HUDEP-2 (cell line): ENCODE measurements at regions not wholly inside any gene's neighbourhood (a gene's known extent, or its start where the extent isn't known, plus 50 kb on each side); places are given as distances from the start of the nearest gene placed in this dataset.
"Not testable (repeated sequence)": the region's sequence is repeated elsewhere in the genome, so short reads cannot be mapped to it uniquely, and the experiment has no call there.

ENCODE experiments used
- DNase-seq, 76 experiments: peaks; one replicate each; lab custom pipeline; 2025; ENCODE audit not compliant: unreplicated experiment in 76 of 76; lab: John Stamatoyannopoulos, UW

- DNase-seq, result no peak
Observed at GRCh38 chr10:33071857-33072256, 113.8 kb upstream of the ITGB1 start.

GRCh38 chr10:33070101-33070500 lies 112.1 kb upstream of the ITGB1 start:
- DNase-seq, result no peak

DNA sequence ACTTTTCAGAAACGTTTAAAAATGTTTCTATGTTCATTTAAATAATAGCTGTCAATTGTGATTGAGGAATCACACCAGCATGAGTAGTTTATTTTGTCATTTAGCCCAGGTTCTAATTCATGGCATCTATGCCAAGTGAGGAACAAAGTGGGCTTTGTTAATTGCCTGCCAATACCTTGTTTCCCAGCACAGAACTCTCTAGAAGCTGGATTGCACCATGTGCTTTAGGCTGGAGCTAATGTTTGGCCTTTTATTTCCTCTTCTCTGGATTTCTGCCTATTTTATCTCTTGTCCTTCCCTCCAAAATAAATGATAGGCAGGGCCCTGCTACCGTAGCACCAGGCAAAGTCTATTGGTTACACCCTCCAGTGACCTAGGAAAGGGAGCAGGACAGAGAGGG lies 109.9 kb upstream of the ITGB1 start:
- no peak for DNase-seq

DNA sequence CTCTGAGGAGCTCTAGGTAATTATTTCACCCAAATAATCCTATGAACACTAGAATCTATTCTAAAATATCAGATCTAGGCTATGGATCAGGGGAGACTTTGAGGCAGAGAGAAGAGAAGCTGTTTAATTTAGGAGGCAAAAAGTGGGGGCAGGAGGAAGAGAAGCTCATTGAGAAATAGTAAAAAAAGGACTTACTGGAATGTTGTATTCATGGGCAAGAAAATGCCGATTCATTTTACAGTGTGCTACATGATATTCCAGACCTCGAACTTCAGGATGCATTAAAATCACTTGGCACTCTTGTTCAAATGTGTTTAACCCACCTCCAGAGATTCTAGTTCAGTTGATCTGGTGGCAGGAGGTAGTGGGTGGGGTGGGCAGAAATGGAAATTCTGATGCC lies 109.5 kb upstream of the ITGB1 start:
- no peak for DNase-seq

GRCh38 chr10:33066558-33067236 lies 108.7 kb upstream of the ITGB1 start:
- DNase-seq, result no peak

DNA sequence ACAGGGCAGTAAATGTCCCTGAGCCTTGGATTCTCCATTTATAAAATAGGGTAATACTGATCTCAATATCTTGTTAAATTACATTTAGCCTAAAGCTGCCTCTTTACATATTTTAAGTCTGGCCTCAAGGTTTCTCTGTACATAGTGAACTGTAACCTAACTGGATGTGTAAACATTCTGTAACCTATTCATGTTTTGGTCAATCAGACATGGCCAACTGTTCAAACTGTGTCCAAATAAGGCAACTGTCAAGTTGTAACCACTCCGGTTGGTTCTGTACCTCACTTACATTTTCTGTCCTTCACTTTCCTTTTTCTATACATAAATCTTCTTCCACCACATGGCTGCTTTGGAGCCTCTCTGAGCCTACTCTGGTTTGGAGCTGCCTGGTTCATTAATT lies 107.1 kb upstream of the ITGB1 start:
- no peak for DNase-seq

- DNase-seq, result no peak
Observed at GRCh38 chr10:33064706-33065105, 106.7 kb upstream of the ITGB1 start.

DNA sequence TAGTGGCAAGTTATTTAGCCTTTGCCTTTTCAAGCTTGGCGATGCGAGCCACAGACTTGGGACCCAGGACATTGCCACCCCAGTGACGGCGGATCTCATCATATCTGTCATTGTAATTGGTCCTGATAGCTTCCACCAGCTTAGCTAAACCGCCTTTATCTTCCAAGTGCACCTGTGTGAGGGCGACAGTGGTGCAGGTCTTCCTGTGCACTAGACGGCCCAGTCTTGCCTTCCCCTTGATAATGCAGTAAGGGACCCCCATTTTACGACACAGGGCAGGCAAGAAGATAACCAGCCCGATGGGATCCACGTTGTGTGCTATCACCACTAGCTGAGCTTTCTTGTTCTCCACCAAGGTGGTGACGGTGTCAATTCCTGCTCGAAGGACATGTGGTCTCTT lies 99.6 kb upstream of the ITGB1 start:
- peak in 8 of 76 experiments; percentile 1 to 20 (median 9) for DNase-seq

- no peak for DNase-seq
Observed at GRCh38 chr10:33056828-33057596, 99.0 kb upstream of the ITGB1 start.

DNA sequence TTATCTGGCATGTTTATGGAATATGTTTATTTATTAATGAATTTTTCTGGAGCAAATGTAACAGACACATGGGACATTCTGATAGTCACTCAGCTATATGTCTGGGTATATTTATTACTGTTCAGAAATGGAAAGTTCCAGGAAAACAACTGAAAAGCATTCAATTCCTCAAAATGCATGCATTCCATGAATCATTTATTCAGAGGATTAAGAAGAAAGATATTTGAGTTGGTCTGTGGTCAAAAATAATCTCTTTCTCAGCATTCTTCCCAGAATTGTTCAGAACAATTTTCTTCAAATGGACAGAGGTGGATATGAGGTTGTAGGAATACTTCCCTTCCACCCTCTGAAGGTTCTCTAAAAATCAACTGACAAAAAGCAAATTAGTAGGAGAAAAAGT lies 97.6 kb upstream of the ITGB1 start:
- no peak for DNase-seq

GRCh38 chr10:33052915-33053810 lies 95.1 kb upstream of the ITGB1 start:
- DNase-seq, result no peak

DNA sequence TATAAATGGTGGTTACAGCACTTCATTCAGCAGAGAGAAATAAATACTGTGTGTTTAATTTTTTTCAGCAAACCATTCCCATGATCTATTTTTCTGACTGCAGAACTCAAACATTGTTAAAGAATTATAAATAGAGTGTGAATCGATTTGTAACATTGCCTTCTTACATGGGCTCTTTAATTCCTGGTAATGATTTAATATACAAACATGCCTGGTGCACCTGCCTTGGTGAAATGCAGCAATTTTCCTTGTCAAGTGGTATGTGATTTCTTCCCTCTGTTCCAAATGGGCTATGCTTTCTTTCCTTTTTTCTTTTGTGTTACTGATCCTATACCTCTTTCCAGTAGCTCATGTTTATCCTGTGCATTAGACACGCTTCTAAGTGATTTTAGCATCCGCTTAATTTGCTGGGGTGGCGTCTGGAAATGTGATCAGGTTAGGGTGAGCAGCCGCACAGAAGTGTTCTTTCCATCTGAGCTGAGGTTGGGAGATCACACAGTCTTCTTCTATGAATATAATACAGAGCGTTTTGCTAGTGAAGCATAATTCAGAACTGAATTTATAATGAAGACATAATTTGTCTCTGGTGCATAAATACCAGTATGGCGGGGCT lies 94.3 kb upstream of the ITGB1 start:
- no peak for DNase-seq

- not testable (repeated sequence) for DNase-seq
Observed at GRCh38 chr10:33049963-33050920, 92.2 kb upstream of the ITGB1 start.

DNA sequence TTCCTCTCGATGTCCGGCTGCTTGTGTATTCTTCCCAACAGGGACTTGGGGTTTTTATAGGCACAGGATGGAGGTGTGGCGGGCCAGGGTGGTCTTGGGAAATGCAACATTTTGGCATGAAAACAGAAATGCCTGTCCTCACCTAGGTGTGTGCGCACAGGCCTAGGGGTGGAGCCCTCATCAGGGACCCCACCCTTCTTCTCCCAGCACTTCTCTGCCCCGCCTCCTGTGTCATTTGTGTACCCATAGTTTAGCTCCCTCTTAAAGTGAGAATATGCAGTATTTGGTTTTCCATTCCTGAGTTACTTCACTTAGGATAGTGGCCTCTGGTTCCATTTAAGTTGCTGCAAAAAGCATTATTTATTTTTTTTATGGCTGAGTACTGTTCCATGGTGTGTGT lies 90.2 kb upstream of the ITGB1 start:
- DNase-seq, result no peak

DNA sequence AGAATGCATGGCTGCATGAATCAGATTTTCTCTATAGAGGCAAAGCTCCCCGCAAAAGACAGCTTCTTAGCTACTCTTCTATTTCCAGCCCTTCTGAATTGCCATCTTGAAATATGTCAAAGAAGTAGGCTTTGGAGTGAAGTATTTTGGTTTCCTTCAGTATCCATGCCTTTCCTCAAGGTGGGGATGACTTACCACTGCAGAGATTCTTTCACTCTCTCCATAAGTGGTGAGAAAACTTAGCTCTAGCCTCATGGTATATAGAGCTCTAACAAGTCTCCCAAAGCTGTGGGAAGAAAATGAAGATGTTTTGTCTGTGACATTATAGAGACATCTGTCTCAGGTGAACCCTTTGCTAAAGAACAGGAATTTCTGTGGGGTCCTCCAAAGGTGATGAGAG lies 89.6 kb upstream of the ITGB1 start:
- DNase-seq, result no peak

- DNase-seq, result no peak
Observed at GRCh38 chr10:33046792-33047191, 88.8 kb upstream of the ITGB1 start.

DNA sequence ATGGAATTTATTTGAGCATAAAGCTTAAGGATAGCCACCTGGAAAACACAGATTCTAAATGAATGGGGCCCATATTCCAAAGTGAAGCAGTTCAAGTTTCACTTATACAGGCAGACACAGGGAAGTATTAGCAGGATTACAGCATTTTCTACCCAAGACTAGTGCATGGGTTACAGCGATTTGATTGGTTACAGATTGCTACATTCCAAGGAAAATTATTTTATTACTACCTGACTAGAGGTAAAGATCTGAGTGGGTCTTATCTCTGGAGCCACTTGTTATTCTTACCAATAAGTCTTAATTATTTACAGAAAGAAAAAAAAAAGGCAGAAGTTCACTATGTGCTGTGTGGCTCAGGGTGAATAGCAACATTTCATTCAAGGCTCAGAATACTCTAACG lies 87.4 kb upstream of the ITGB1 start:
- DNase-seq, result no peak

DNA sequence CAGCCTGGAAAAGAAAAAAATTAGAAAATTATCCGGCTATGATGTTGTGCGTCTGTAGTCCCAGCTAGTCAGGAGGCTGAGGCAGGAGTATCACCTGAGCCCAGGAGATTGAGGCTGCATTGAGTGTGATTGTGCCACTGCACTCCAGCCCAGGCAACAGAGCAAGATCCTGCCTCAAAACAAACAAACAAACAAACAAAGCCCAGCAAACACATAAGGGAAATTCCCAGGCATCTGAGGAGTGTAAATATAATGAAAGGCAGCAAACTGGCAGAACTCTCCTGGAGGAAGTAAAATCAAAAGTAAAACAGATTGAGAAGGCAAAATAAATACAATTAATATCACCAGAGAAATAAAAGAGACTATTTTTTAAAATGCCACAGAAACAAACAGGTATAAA lies 84.5 kb upstream of the ITGB1 start:
- no peak for DNase-seq

DNA sequence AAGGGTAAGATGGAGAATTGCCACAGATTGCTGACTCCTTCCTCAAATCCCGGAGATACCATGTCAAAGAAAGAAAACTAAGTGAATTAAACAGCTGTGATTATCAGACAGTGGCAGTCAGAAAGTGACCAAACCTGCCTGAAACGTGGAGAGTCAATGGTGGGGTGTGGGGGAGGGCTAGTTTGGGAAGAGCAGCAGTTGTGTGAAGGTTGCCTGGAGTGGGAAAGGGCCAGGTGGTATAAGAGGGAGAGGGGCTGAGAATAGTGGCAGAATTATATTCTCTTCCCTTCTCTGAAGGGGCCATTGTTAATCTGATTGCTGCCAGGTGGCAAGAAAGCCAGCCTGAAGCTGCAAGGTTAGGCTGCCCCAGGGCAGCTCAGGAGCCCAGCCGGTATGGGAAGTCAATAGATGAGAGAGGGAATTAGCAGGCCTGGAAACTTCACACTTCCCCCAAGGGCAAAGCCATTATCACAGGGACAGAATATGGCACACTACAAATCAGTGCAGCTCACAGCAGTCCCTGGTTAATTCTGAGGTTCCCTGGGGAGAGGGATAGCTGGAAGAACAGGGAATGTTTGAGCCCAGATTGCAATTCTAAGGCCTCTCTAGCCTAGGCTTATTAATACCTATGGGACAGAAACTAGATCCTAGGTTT lies 83.9 kb upstream of the ITGB1 start:
- DNase-seq, result no peak
